IMR-90 (cell line): ENCODE measurements at regions not wholly inside any gene's neighbourhood (a gene's known extent, or its start where the extent isn't known, plus 50 kb on each side); places are given as distances from the start of the nearest gene placed in this dataset.

Source experiments
- ATAC-seq: fragments of 200-7000 bp; cut with Tn5 transposase; 2 replicates; pipeline ENCODE4 v1.9.1; 2020; ENCODE audit warnings: low read depth, mild to moderate bottlenecking, moderate library complexity
- BruUV-seq: library from RNA; stranded (reverse); fragments of 400-500 nt; replicated peaks from 2 replicates; lab custom pipeline; 2021; lab: Mats Ljungman, UMichigan
- CTCF ChIA-PET: fragments of 300-600 bp; formaldehyde crosslinking; extraction: SDS; loops from one replicate; lab custom pipeline; 2021; ENCODE audit warnings: antibody characterized with exemption; lab: Yijun Ruan, JAX
- POLR2A ChIA-PET: fragments of 300-600 bp; sonication (Branson Sonifier 250); formaldehyde crosslinking; loops from one replicate; lab custom pipeline; 2022; ENCODE audit warnings: antibody characterized with exemption; ENCODE audit not compliant: unreplicated experiment; lab: Charles Lee
- DNase-seq: peaks from one replicate; pipeline ENCODE4 v3.0.0; 2013
- H2AFZ ChIP-seq: replicated peaks from 2 replicates; pipeline ENCODE3; 2013; ENCODE audit warnings: low read length, mild to moderate bottlenecking; ENCODE audit not compliant: poor library complexity
- H2AK5ac ChIP-seq: 2 replicates; pipeline ENCODE4 v1.6.1; 2013; ENCODE audit warnings: low read depth, low read length, inconsistent platforms
- H2AK9ac ChIP-seq: replicated peaks from 2 replicates; pipeline ENCODE3; 2013; ENCODE audit warnings: mild to moderate bottlenecking, low read depth, low read length, moderate library complexity; ENCODE audit not compliant: poor library complexity
- H2BK120ac ChIP-seq: 2 replicates; pipeline ENCODE4 v1.6.1; 2013; ENCODE audit warnings: low read depth, low read length, inconsistent platforms
- H2BK15ac ChIP-seq: 3 replicates; pipeline ENCODE4 v1.6.1; 2013; ENCODE audit warnings: low read depth, low read length, inconsistent platforms
- H2BK20ac ChIP-seq: 2 replicates; pipeline ENCODE4 v1.6.1; 2013; ENCODE audit warnings: low read depth, mild to moderate bottlenecking, inconsistent platforms, low read length, moderate library complexity
- H2BK5ac ChIP-seq: 2 replicates; pipeline ENCODE4 v1.6.1; 2013; ENCODE audit warnings: mild to moderate bottlenecking, low read depth, low read length, inconsistent platforms; ENCODE audit not compliant: poor library complexity, severe bottlenecking
- H3K14ac ChIP-seq: replicated peaks from 2 replicates; pipeline ENCODE4 v1.6.1; 2013; ENCODE audit warnings: low read depth, low read length, inconsistent platforms
- H3K18ac ChIP-seq: 2 replicates; pipeline ENCODE4 v1.6.1; 2013; ENCODE audit warnings: low read depth, low read length, control low read depth
- H3K23ac ChIP-seq: 2 replicates; pipeline ENCODE4 v1.6.1; 2013; ENCODE audit warnings: low read depth, low read length, inconsistent platforms
- H3K27ac ChIP-seq: 2 replicates; pipeline ENCODE4 v1.5.1; 2013; ENCODE audit warnings: mild to moderate bottlenecking, control low read depth, low read length; ENCODE audit not compliant: insufficient read depth
- H3K27me3 ChIP-seq: 2 replicates; pipeline ENCODE4 v1.6.1; 2013; ENCODE audit warnings: low read length; ENCODE audit not compliant: control insufficient read depth, insufficient read depth
- H3K36me3 ChIP-seq: 2 replicates; pipeline ENCODE4 v1.6.1; 2013; ENCODE audit warnings: low read length, mixed read lengths; ENCODE audit not compliant: control insufficient read depth, insufficient read depth
- H3K4ac ChIP-seq: 2 replicates; pipeline ENCODE4 v1.6.1; 2013; ENCODE audit warnings: low read depth, low read length, inconsistent platforms
- H3K4me1 ChIP-seq: 2 replicates; pipeline ENCODE4 v1.6.1; 2013; ENCODE audit warnings: low read length, mixed read lengths; ENCODE audit not compliant: control insufficient read depth, insufficient read depth
- H3K4me2 ChIP-seq: 2 replicates; pipeline ENCODE4 v1.6.1; 2013; ENCODE audit warnings: low read depth, mild to moderate bottlenecking, control low read depth, low read length, moderate library complexity
- H3K4me3 ChIP-seq: 2 replicates; pipeline ENCODE4 v1.5.1; 2013; ENCODE audit warnings: low read depth, mild to moderate bottlenecking, control low read depth, low read length, moderate library complexity; ENCODE audit not compliant: insufficient read depth
- H3K56ac ChIP-seq: 2 replicates; pipeline ENCODE4 v1.6.1; 2013; ENCODE audit warnings: low read length, inconsistent platforms; ENCODE audit not compliant: insufficient read depth; ENCODE audit errors: extremely low read depth
- H3K79me1 ChIP-seq, 2 experiments: 2 replicates each; pipeline ENCODE4 v1.6.1; 2013; ENCODE audit warnings: low read length in 2 of 2, inconsistent platforms in 1 of 2, low read depth in 1 of 2
- H3K9ac ChIP-seq: 2 replicates; pipeline ENCODE4 v1.6.1; 2013; ENCODE audit warnings: low read depth, low read length, control low read depth
- H3K9me1 ChIP-seq: 2 replicates; pipeline ENCODE4 v1.6.1; 2013; ENCODE audit warnings: low read length, inconsistent platforms; ENCODE audit not compliant: insufficient read depth
- H3K9me3 ChIP-seq: 2 replicates; pipeline ENCODE4 v1.6.1; 2013; ENCODE audit warnings: low read length; ENCODE audit not compliant: control insufficient read depth, insufficient read depth
- H4K20me1 ChIP-seq: 2 replicates; pipeline ENCODE4 v1.6.1; 2013; ENCODE audit warnings: low read length, inconsistent platforms; ENCODE audit not compliant: insufficient read depth
- H4K5ac ChIP-seq: 2 replicates; pipeline ENCODE4 v1.6.1; 2013; ENCODE audit warnings: mild to moderate bottlenecking, low read depth, low read length, control low read depth
- H4K8ac ChIP-seq, 2 experiments: 2 replicates each; pipeline ENCODE4 v1.6.1; 2013; ENCODE audit warnings: low read depth in 2 of 2, low read length in 2 of 2, control low read depth in 1 of 2, inconsistent platforms in 1 of 2
- H4K91ac ChIP-seq: 2 replicates; pipeline ENCODE4 v1.6.1; 2013; ENCODE audit warnings: low read depth, low read length, inconsistent platforms; ENCODE audit not compliant: insufficient read depth
- CEBPB ChIP-seq: IDR thresholded peaks from 2 replicates; pipeline ENCODE4 v1.6.1; 2012; ENCODE audit warnings: low read depth, low read length, improper control_type of control experiment
- CHD1 ChIP-seq: IDR thresholded peaks from 2 replicates; pipeline ENCODE4 v1.6.1; 2012; ENCODE audit warnings: low read depth, low read length, improper control_type of control experiment
- FOS ChIP-seq: fragments of 150-350 bp; IDR thresholded peaks from 2 replicates; pipeline ENCODE4 v1.6.1; 2016; ENCODE audit warnings: low read depth, low read length
- MAZ ChIP-seq: IDR thresholded peaks from 2 replicates; pipeline ENCODE4 v1.6.1; 2012; ENCODE audit warnings: low read depth, mild to moderate bottlenecking, low read length, improper control_type of control experiment, moderate library complexity, borderline replicate concordance
- MXI1 ChIP-seq: IDR thresholded peaks from 2 replicates; pipeline ENCODE4 v1.6.1; 2012; ENCODE audit warnings: low read depth, mild to moderate bottlenecking, low read length, moderate library complexity, borderline replicate concordance
- NFE2L2 ChIP-seq: fragments of 150-350 bp; IDR thresholded peaks from 2 replicates; pipeline ENCODE4 v1.6.1; 2016; ENCODE audit warnings: low read depth, mild to moderate bottlenecking, low read length
- RCOR1 ChIP-seq: IDR thresholded peaks from 2 replicates; pipeline ENCODE4 v1.6.1; 2012; ENCODE audit warnings: mild to moderate bottlenecking, low read length, improper control_type of control experiment; ENCODE audit not compliant: insufficient replicate concordance
- WGBS, 2 experiments: methylation state at CpG; one replicate each; pipeline versions ENCODE4 v1.1.5 to v1.1.7; 2013; ENCODE audit warnings: missing lambda C conversion rate in 2 of 2; ENCODE audit not compliant: insufficient read length in 1 of 2; ENCODE audit errors: extremely low coverage in 2 of 2; 5-methylcytosine and 5-hydroxymethylcytosine counted together
- dilution Hi-C: fragments of 300-500 bp; cut with HindIII; formaldehyde crosslinking; loops from one replicate; pipeline ENCODE4 v1.14.3; 2018; ENCODE audit warnings: low sequenced_read_pairs; ENCODE audit not compliant: unreplicated experiment
- in situ Hi-C: fragments of 300-500 bp; cut with MboI; formaldehyde crosslinking; loops from 3 replicates; pipeline ENCODE4 v1.14.3; 2019; ENCODE audit warnings: low sequenced_read_pairs, inconsistent platforms, mixed read lengths
- intact Hi-C: fragments of 100-400 bp; cut with micrococcal nuclease; formaldehyde crosslinking; loops from 2 replicates; pipeline ENCODE4 v1.10.0; 2022

DNA sequence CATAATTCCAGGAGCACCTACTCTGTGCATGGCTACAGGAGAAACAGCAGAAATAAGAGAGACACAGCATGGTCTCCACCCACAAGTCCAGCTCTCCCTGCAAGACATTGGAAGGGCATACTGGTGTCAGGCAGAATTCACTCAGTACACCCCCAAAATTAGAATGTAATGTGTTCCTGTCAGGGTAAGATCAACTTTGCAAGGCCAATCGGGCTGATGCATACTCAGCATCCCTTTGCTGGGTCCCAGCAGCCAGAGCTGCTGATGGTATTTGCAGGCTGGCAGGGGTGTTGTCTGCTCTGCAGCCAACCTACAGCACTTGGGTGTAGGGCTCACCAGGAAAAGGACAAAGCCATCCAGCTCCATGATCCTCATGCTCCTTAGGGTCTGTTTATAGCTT is 295.4 kb upstream of the STS start:
- dilution Hi-C loops = no loop called here
- no peak overlapping the region for H3K4me2 ChIP-seq
- DNase-seq = no peak

More for the DNA sequence above, 295.4 kb upstream of the STS start:
- Histone ChIP-seq H3K79me1 (no peaks in the 10 kb centered on the region), H4K8ac (no peak overlapping the region), H3K9me1 (no peaks in the 10 kb centered on the region), H3K9me3 (peaks cover 5% of the 10 kb centered on the region), H2BK20ac (no peak overlapping the region), H2AK9ac (no peak overlapping the region), H4K5ac (no peak overlapping the region), H3K27me3 (no peaks in the 10 kb centered on the region), H3K4me1 (no peaks in the 10 kb centered on the region), H3K23ac (no peak overlapping the region), H2BK5ac (no peak overlapping the region), H4K91ac (no peak overlapping the region), H3K27ac (no peak overlapping the region), H3K36me3 (no peaks in the 10 kb centered on the region), H3K14ac (no peak overlapping the region), H3K18ac (no peak overlapping the region), H2AK5ac (no peak overlapping the region), H3K9ac (no peak overlapping the region), H4K20me1 (no peaks in the 10 kb centered on the region), H3K56ac (no peak overlapping the region), H3K4ac (no peak overlapping the region), H2BK120ac (no peak overlapping the region), H2BK15ac (no peak overlapping the region), H3K4me3 (no peak overlapping the region), H2AFZ (no peak overlapping the region)
- in situ Hi-C loops = no loop called here
- POLR2A ChIA-PET = no interaction called here
- TF ChIP-seq CEBPB (no peak), RCOR1 (no peak), CHD1 (no peak), NFE2L2 (no peak), FOS (no peak), MAZ (no peak), MXI1 (no peak)
- ATAC-seq = no peak
- CTCF ChIA-PET = no interaction called here
- BruUV-seq = no TSS peak
- no CpG with 5 or more reads among the region's 1 CpG for WGBS, 2 experiments
- intact Hi-C loops = no loop called here
